ENCODE measurements at regions not wholly inside any gene's neighbourhood (a gene's known extent, or its start where the extent isn't known, plus 50 kb on each side); places are given as distances from the start of the nearest gene placed in this dataset.

DNA sequence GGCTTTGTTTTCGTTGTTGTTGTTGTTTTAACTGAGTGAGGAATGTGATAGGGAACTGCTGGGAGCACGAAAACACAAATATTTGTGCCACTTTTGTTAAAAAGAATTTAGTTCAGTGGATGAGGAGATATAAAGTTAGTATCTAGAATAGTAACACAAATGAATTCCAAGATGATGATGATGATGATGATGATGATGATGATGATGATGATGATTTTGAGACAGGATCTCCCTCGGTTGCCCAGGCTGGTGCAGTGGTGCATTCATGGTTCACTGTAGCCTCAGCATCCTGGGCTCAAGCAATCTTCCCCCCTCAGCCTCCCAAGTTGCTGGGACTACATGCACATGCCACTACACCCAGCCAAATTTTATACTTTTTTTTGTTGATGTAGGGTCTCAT lies 223.7 kb downstream of the DSEL start:
- no peaks in the 10 kb centered on the region for H3K4me1 Mint-ChIP-seq
- no peaks in the 10 kb centered on the region for H3K9me3 ChIP-seq (ENCODE audit: control insufficient read depth, insufficient read depth, low read length)
- ATAC-seq (no peak), DNase-seq (no peak)
- H3K9me3 Mint-ChIP-seq = peaks cover 6 to 7% of the 10 kb centered on the region in 2 donors
- no peak overlapping the region for H3K27ac ChIP-seq (ENCODE audit: low read length)
- 80% methylated on average over 3 of the region's 3 CpGs for WGBS (ENCODE audit: insufficient coverage)
- no peaks in the 10 kb centered on the region for H3K36me3 ChIP-seq (ENCODE audit: control insufficient read depth, insufficient read depth, low read length)
- H3K4me3 ChIP-seq (ENCODE audit: low read length) = no peak overlapping the region
- H3K27ac Mint-ChIP-seq = no peak overlapping the region
- TF ChIP-seq CTCF (IDR thresholded peaks at IDR 0.05) = no peak
- no peaks in the 10 kb centered on the region for H3K4me1 ChIP-seq (ENCODE audit: control insufficient read depth, insufficient read depth, low read length)
- H3K4me3 Mint-ChIP-seq = no peak overlapping the region
- H3K36me3 Mint-ChIP-seq = no peaks in the 10 kb centered on the region
- H3K27me3 ChIP-seq (ENCODE audit: control insufficient read depth, insufficient read depth, low read length) = no peaks in the 10 kb centered on the region
- intact Hi-C loops (cut with micrococcal nuclease) = no loop called here
- no peaks in the 10 kb centered on the region for H3K27me3 Mint-ChIP-seq (ENCODE audit: low read depth in 2 of 2)

- H3K36me3 ChIP-seq (ENCODE audit: control insufficient read depth, insufficient read depth, low read length) = no peaks in the 10 kb centered on the region
- WGBS (ENCODE audit: insufficient coverage) = 67% methylated on average over 3 of the region's 4 CpGs
Observed at GRCh38 chr18:67290421-67290820, 226.1 kb downstream of the DSEL start.

GRCh38 chr18:67285583-67285982 lies 230.9 kb downstream of the DSEL start:
- no peak overlapping the region for H3K27ac Mint-ChIP-seq
- H3K27me3 Mint-ChIP-seq (ENCODE audit: low read depth in 2 of 2) = no peaks in the 10 kb centered on the region

More at GRCh38 chr18:67290421-67290820, 226.1 kb downstream of the DSEL start:
- TF ChIP-seq CTCF (IDR thresholded peaks at IDR 0.05) = no peak
- no peaks in the 10 kb centered on the region for H3K27me3 Mint-ChIP-seq (ENCODE audit: low read depth in 2 of 2)
- H3K27ac ChIP-seq (ENCODE audit: low read length) = no peak overlapping the region
- H3K4me3 ChIP-seq (ENCODE audit: low read length) = no peak overlapping the region
- no peaks in the 10 kb centered on the region for H3K36me3 Mint-ChIP-seq
- no peak overlapping the region for H3K27ac Mint-ChIP-seq
- ATAC-seq (no peak), DNase-seq (no peak)
- intact Hi-C loops (cut with micrococcal nuclease) = no loop called here
- H3K9me3 Mint-ChIP-seq = peaks cover 6 to 8% of the 10 kb centered on the region in 2 donors
- no peaks in the 10 kb centered on the region for H3K4me1 ChIP-seq (ENCODE audit: control insufficient read depth, insufficient read depth, low read length)
- H3K27me3 ChIP-seq (ENCODE audit: control insufficient read depth, insufficient read depth, low read length) = no peaks in the 10 kb centered on the region
- H3K9me3 ChIP-seq (ENCODE audit: control insufficient read depth, insufficient read depth, low read length) = no peaks in the 10 kb centered on the region
- H3K4me1 Mint-ChIP-seq = no peaks in the 10 kb centered on the region
- H3K4me3 Mint-ChIP-seq = no peak overlapping the region

More at GRCh38 chr18:67285583-67285982, 230.9 kb downstream of the DSEL start:
- Mint-ChIP-seq H3K9me3 (peaks cover 2 to 5% of the 10 kb centered on the region in 2 donors), H3K36me3 (no peaks in the 10 kb centered on the region), H3K4me3 (no peak overlapping the region), H3K4me1 (no peaks in the 10 kb centered on the region)
- Histone ChIP-seq H3K4me1 (ENCODE audit: control insufficient read depth, insufficient read depth, low read length) (no peaks in the 10 kb centered on the region), H3K4me3 (ENCODE audit: low read length) (no peak overlapping the region), H3K27ac (ENCODE audit: low read length) (no peak overlapping the region), H3K36me3 (ENCODE audit: control insufficient read depth, insufficient read depth, low read length) (no peaks in the 10 kb centered on the region), H3K9me3 (ENCODE audit: control insufficient read depth, insufficient read depth, low read length) (no peaks in the 10 kb centered on the region), H3K27me3 (ENCODE audit: control insufficient read depth, insufficient read depth, low read length) (no peaks in the 10 kb centered on the region)
- WGBS (ENCODE audit: insufficient coverage) = no CpG with 5 or more reads among the region's 2 CpGs
- DNase-seq (no peak), ATAC-seq (no peak)
- no peak for TF ChIP-seq CTCF (IDR thresholded peaks at IDR 0.05)
- intact Hi-C loops (cut with micrococcal nuclease) = no loop called here

Data from natural killer cell (primary cell).